Ishikawa (cell line): ENCODE measurements at regions not wholly inside any gene's neighbourhood (a gene's known extent, or its start where the extent isn't known, plus 50 kb on each side); places are given as distances from the start of the nearest gene placed in this dataset.

ENCODE experiments used
- CREB1 ChIP-seq: IDR thresholded peaks from 2 replicates; pipeline ENCODE4 v1.6.1; 2012; ENCODE audit warnings: low read depth
- EGR1 ChIP-seq: IDR thresholded peaks from 2 replicates; pipeline ENCODE4 v1.6.1; 2012
- EP300 ChIP-seq: IDR thresholded peaks from 2 replicates; pipeline ENCODE4 v1.6.1; 2012; ENCODE audit warnings: borderline replicate concordance
- NFIC ChIP-seq: IDR thresholded peaks from 2 replicates; pipeline ENCODE4 v1.6.1; 2012
- RAD21 ChIP-seq: IDR thresholded peaks from 2 replicates; pipeline ENCODE4 v1.6.1; 2012; ENCODE audit warnings: low read depth
- TCF12 ChIP-seq: IDR thresholded peaks from 2 replicates; pipeline ENCODE4 v1.6.1; 2012; ENCODE audit warnings: low read depth
- TEAD4 ChIP-seq: IDR thresholded peaks from 2 replicates; pipeline ENCODE4 v1.6.1; 2012
- USF1 ChIP-seq: IDR thresholded peaks from 2 replicates; pipeline ENCODE4 v1.6.1; 2012
- YY1 ChIP-seq: IDR thresholded peaks from 2 replicates; pipeline ENCODE4 v1.6.1; 2012; ENCODE audit warnings: low read depth
- ZBTB7A ChIP-seq: IDR thresholded peaks from 2 replicates; pipeline ENCODE4 v1.6.1; 2012; ENCODE audit warnings: low read depth
- TF ChIP-seq, protein P1 (sequence below): IDR thresholded peaks from 2 replicates; pipeline ENCODE4 v1.6.1; 2012; ENCODE audit warnings: low read depth, mild to moderate bottlenecking
- TF ChIP-seq, protein P2 (sequence below): IDR thresholded peaks from 2 replicates; pipeline ENCODE4 v1.6.1; 2012

GRCh38 chr2:124973396-124973795 lies 948.3 kb downstream of the CNTNAP5 start:
- TF ChIP-seq ZBTB7A (no peak), EP300 (no peak), RAD21 (no peak), CREB1 (no peak), NFIC (no peak), EGR1 (no peak), YY1 (no peak), USF1 (no peak), TEAD4 (no peak), TCF12 (no peak)
- TF ChIP-seq, protein P1, sequence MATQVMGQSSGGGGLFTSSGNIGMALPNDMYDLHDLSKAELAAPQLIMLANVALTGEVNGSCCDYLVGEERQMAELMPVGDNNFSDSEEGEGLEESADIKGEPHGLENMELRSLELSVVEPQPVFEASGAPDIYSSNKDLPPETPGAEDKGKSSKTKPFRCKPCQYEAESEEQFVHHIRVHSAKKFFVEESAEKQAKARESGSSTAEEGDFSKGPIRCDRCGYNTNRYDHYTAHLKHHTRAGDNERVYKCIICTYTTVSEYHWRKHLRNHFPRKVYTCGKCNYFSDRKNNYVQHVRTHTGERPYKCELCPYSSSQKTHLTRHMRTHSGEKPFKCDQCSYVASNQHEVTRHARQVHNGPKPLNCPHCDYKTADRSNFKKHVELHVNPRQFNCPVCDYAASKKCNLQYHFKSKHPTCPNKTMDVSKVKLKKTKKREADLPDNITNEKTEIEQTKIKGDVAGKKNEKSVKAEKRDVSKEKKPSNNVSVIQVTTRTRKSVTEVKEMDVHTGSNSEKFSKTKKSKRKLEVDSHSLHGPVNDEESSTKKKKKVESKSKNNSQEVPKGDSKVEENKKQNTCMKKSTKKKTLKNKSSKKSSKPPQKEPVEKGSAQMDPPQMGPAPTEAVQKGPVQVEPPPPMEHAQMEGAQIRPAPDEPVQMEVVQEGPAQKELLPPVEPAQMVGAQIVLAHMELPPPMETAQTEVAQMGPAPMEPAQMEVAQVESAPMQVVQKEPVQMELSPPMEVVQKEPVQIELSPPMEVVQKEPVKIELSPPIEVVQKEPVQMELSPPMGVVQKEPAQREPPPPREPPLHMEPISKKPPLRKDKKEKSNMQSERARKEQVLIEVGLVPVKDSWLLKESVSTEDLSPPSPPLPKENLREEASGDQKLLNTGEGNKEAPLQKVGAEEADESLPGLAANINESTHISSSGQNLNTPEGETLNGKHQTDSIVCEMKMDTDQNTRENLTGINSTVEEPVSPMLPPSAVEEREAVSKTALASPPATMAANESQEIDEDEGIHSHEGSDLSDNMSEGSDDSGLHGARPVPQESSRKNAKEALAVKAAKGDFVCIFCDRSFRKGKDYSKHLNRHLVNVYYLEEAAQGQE: no peak
- TF ChIP-seq, protein P2, sequence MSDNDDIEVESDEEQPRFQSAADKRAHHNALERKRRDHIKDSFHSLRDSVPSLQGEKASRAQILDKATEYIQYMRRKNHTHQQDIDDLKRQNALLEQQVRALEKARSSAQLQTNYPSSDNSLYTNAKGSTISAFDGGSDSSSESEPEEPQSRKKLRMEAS: no peak
